SK-N-SH (cell line): ENCODE measurements at regions not wholly inside any gene's neighbourhood (a gene's known extent, or its start where the extent isn't known, plus 50 kb on each side); places are given as distances from the start of the nearest gene placed in this dataset.

ENCODE experiments used
- CTCF ChIA-PET: fragments of 300-600, 350-600 bp; formaldehyde crosslinking; extraction: SDS; loops from one replicate; lab custom pipeline; 2021; lab: Yijun Ruan, JAX
- POLR2A ChIA-PET: fragments of 350-600 bp; sonication (Branson Sonifier 250); formaldehyde crosslinking; extraction: SDS; loops from one replicate; lab custom pipeline; 2020; ENCODE audit warnings: antibody characterized with exemption, inconsistent platforms; lab: Yijun Ruan, JAX
- DNase-seq: peaks from one replicate; pipeline ENCODE4 v3.0.0; 2012
- H2AFZ ChIP-seq: fragments of 200-600 bp; sonication (generic); 2 replicates; pipeline ENCODE4 v1.8.1; 2016; ENCODE audit warnings: antibody characterized with exemption, mild to moderate bottlenecking, low read depth
- H3F3A ChIP-seq: fragments of 200-600 bp; sonication (generic); replicated peaks from 2 replicates; pipeline ENCODE3; 2016; ENCODE audit warnings: antibody characterized with exemption, mild to moderate bottlenecking; ENCODE audit not compliant: insufficient read depth
- H3K27ac ChIP-seq, 2 experiments: fragments of 200-500 bp in 1 of 2; fragments of 200-600 bp in 1 of 2; sonication (Bioruptor generic) in 1 of 2; sonication (generic), shearing (Covaris generic) in 1 of 2; 2 replicates each; pipeline versions ENCODE4 v1.5.1 to v1.6.1; 2014 to 2016; ENCODE audit warnings: low read depth in 2 of 2, inconsistent platforms in 1 of 2, low read length in 1 of 2, mild to moderate bottlenecking in 1 of 2, mixed read lengths in 1 of 2
- H3K27me3 ChIP-seq: fragments of 200-600 bp; sonication (generic), shearing (Covaris generic); 2 replicates; pipeline ENCODE4 v1.6.1; 2016; ENCODE audit warnings: mixed run types; ENCODE audit not compliant: insufficient read depth
- H3K36me3 ChIP-seq, 2 experiments: fragments of 200-500 bp in 1 of 2; fragments of 200-600 bp in 1 of 2; sonication (Bioruptor generic) in 1 of 2; sonication (generic) in 1 of 2; replicated peaks in 1 of 2; 2 replicates each; pipeline versions ENCODE3 to v1.5.1; 2014 to 2016; ENCODE audit warnings: low read length in 1 of 2, mild to moderate bottlenecking in 1 of 2; ENCODE audit not compliant: insufficient read depth in 2 of 2, control insufficient read depth in 1 of 2
- H3K4me1 ChIP-seq, 2 experiments: fragments of 200-500 bp in 1 of 2; fragments of 200-600 bp in 1 of 2; sonication (Bioruptor generic) in 1 of 2; sonication (generic), shearing (Covaris generic) in 1 of 2; 2 replicates each; pipeline versions ENCODE4 v1.5.1 to v1.6.1; 2014 to 2016; ENCODE audit warnings: low read depth in 1 of 2, low read length in 1 of 2, mixed run types in 1 of 2; ENCODE audit not compliant: insufficient read depth in 2 of 2, control insufficient read depth in 1 of 2
- H3K4me2 ChIP-seq: fragments of 200-600 bp; sonication (generic), shearing (Covaris generic); 2 replicates; pipeline ENCODE4 v1.6.1; 2017; ENCODE audit warnings: mixed run types
- H3K4me3 ChIP-seq, 2 experiments: fragments of 200-500 bp in 1 of 2; fragments of 200-600 bp in 1 of 2; sonication (Bioruptor generic) in 1 of 2; sonication (generic), shearing (Covaris generic) in 1 of 2; 2 replicates each; pipeline versions ENCODE4 v1.5.1 to v1.8.1; 2014 to 2016; ENCODE audit warnings: low read depth in 2 of 2, inconsistent platforms in 1 of 2, low read length in 1 of 2, mild to moderate bottlenecking in 1 of 2, mixed read lengths in 1 of 2, moderate library complexity in 1 of 2
- H3K79me2 ChIP-seq: fragments of 200-600 bp; sonication (generic); 2 replicates; pipeline ENCODE4 v1.8.1; 2017; ENCODE audit warnings: mild to moderate bottlenecking; ENCODE audit not compliant: insufficient read depth
- H3K9ac ChIP-seq: fragments of 200-600 bp; sonication (generic); 2 replicates; pipeline ENCODE4 v1.6.1; 2017; ENCODE audit warnings: mixed run types
- H3K9me2 ChIP-seq: fragments of 200-600 bp; sonication (generic); 2 replicates; pipeline ENCODE4 v1.6.1; 2017; ENCODE audit warnings: mixed run types
- H3K9me3 ChIP-seq: fragments of 200-600 bp; sonication (generic); 2 replicates; pipeline ENCODE4 v1.6.1; 2017; ENCODE audit warnings: mixed run types, mild to moderate bottlenecking, moderate library complexity
- H4K20me1 ChIP-seq: fragments of 200-600 bp; sonication (generic); 2 replicates; pipeline ENCODE4 v1.6.1; 2017; ENCODE audit warnings: mild to moderate bottlenecking, mixed run types; ENCODE audit not compliant: insufficient read depth
- CTCF ChIP-seq: fragments of 200-600 bp; sonication (generic); IDR thresholded peaks from 2 replicates; pipeline ENCODE4 v1.6.1; 2017; ENCODE audit warnings: antibody characterized with exemption, mild to moderate bottlenecking, moderate library complexity
- EZH2phosphoT487 ChIP-seq: fragments of 200-600 bp; sonication (generic); IDR thresholded peaks from 2 replicates; pipeline ENCODE4 v1.6.1; 2017; ENCODE audit warnings: low read depth, mixed run types, mild to moderate bottlenecking, antibody characterized with exemption, moderate library complexity, borderline replicate concordance
- FOXJ3 ChIP-seq: sonication (generic); formaldehyde crosslinking; IDR thresholded peaks from 2 replicates; pipeline ENCODE4 v1.5.1; 2020; ENCODE audit warnings: mild to moderate bottlenecking, missing genetic modification reagents
- GABPA ChIP-seq: IDR thresholded peaks from 2 replicates; pipeline ENCODE4 v1.4.0; 2012; ENCODE audit warnings: low read depth, mild to moderate bottlenecking
- GATA2 ChIP-seq: sonication (generic); formaldehyde crosslinking; IDR thresholded peaks from 2 replicates; pipeline ENCODE4 v1.5.0; 2020; ENCODE audit warnings: mild to moderate bottlenecking, missing genetic modification reagents
- IRF3 ChIP-seq: fragments of 150-350 bp; IDR thresholded peaks from 2 replicates; pipeline ENCODE4 v1.6.1; 2016; ENCODE audit warnings: mild to moderate bottlenecking, low read depth, low read length
- JUND ChIP-seq: IDR thresholded peaks from 2 replicates; pipeline ENCODE4 v1.4.0; 2012
- MEF2A ChIP-seq: IDR thresholded peaks from 2 replicates; pipeline ENCODE4 v1.4.0; 2012; ENCODE audit warnings: low read depth, borderline replicate concordance
- NRF1 ChIP-seq: IDR thresholded peaks from 2 replicates; pipeline ENCODE4 v1.6.1; 2012; ENCODE audit warnings: low read depth, mild to moderate bottlenecking, low read length
- PBX3 ChIP-seq: IDR thresholded peaks from 2 replicates; pipeline ENCODE4; 2012
- POLR2AphosphoS5 ChIP-seq: IDR thresholded peaks from 2 replicates; pipeline ENCODE4 v1.6.1; 2012; ENCODE audit warnings: low read depth, low read length
- RCOR1 ChIP-seq: fragments of 150-350 bp; IDR thresholded peaks from 2 replicates; pipeline ENCODE4 v1.6.1; 2017; ENCODE audit warnings: antibody characterized with exemption, low read length
- RFX5 ChIP-seq: IDR thresholded peaks from 2 replicates; pipeline ENCODE4 v1.6.1; 2012; ENCODE audit warnings: mild to moderate bottlenecking, improper control_type of control experiment, low read length
- SIN3A ChIP-seq: IDR thresholded peaks from 2 replicates; pipeline ENCODE4 v1.6.1; 2012; ENCODE audit warnings: low read depth, mild to moderate bottlenecking, low read length, moderate library complexity, borderline replicate concordance
- SMC3 ChIP-seq: IDR thresholded peaks from 2 replicates; pipeline ENCODE4 v1.6.1; 2012; ENCODE audit warnings: low read depth, low read length, improper control_type of control experiment
- TAF1 ChIP-seq: IDR thresholded peaks from 2 replicates; pipeline ENCODE4 v1.6.1; 2012; ENCODE audit warnings: low read depth, mild to moderate bottlenecking, low read length, moderate library complexity, borderline replicate concordance
- TEAD4 ChIP-seq: IDR thresholded peaks from 2 replicates; pipeline ENCODE4 v1.4.0; 2012; ENCODE audit warnings: mild to moderate bottlenecking, borderline replicate concordance; ENCODE audit not compliant: insufficient read depth
- USF2 ChIP-seq: fragments of 150-350 bp; IDR thresholded peaks from 2 replicates; pipeline ENCODE4 v1.6.1; 2017; ENCODE audit warnings: antibody characterized with exemption, low read length, low read depth, borderline replicate concordance
- YY1 ChIP-seq: IDR thresholded peaks from 2 replicates; pipeline ENCODE4 v1.4.0; 2012; ENCODE audit warnings: low read depth, mild to moderate bottlenecking
- WGBS: methylation state at CpG from one replicate; pipeline ENCODE4 v1.1.6; 2017; ENCODE audit warnings: low lambda C conversion rate; 5-methylcytosine and 5-hydroxymethylcytosine counted together

- Histone ChIP-seq H3K27me3 (no peaks in the 10 kb centered on the region), H2AFZ (no peak overlapping the region), H3K79me2 (no peaks in the 10 kb centered on the region), H3K4me3 (no peak overlapping the region), H3F3A (no peaks in the 10 kb centered on the region), H3K36me3 (no peaks in the 10 kb centered on the region), H3K27ac (no peak overlapping the region), H3K9me2 (no peaks in the 10 kb centered on the region), H3K9ac (no peak overlapping the region), H4K20me1 (no peaks in the 10 kb centered on the region), H3K4me2 (no peak overlapping the region), H3K4me1 (no peaks in the 10 kb centered on the region), H3K9me3 (no peaks in the 10 kb centered on the region)
- no peak for DNase-seq
- CTCF ChIA-PET, result interaction anchor here (1.2 kb wide), 1 partner anchor 1311 kb away, joined by 3 read pairs; no protein-coding TSS in a partner anchor
- 56% methylated on average over 1 of the region's 1 CpG for WGBS
- POLR2A ChIA-PET, result no interaction called here
- TF ChIP-seq MEF2A (no peak), TAF1 (no peak), SMC3 (no peak), JUND (no peak), CTCF (no peak), GATA2 (no peak), PBX3 (no peak), YY1 (no peak), POLR2AphosphoS5 (no peak), USF2 (no peak), EZH2phosphoT487 (no peak), FOXJ3 (CRISPR knock-in tag) (no peak), RCOR1 (no peak), NRF1 (no peak), TEAD4 (no peak), SIN3A (no peak), RFX5 (no peak)
Observed at GRCh38 chr3:35194666-35195065, 444.7 kb upstream of the ARPP21 start.

GRCh38 chr3:35198857-35199256 is 440.5 kb upstream of the ARPP21 start:
- no peak overlapping the region for H3K4me2 ChIP-seq
- no peaks in the 10 kb centered on the region for H3K27me3 ChIP-seq
- H2AFZ ChIP-seq, result no peak overlapping the region
- peaks cover 3% of the 10 kb centered on the region; the same call in 1 of the 2 replicates for H3K9me2 ChIP-seq
- H3K4me1 ChIP-seq, result no peaks in the 10 kb centered on the region
- CTCF ChIA-PET, result no interaction called here
- 81% methylated on average over 3 of the region's 3 CpGs for WGBS
- no peak for DNase-seq
- H3K4me3 ChIP-seq, result no peak overlapping the region
- H3K9me3 ChIP-seq, result no peaks in the 10 kb centered on the region
- no peak overlapping the region for H3K27ac ChIP-seq
- H4K20me1 ChIP-seq, result no peaks in the 10 kb centered on the region
- no peaks in the 10 kb centered on the region for H3F3A ChIP-seq
- POLR2A ChIA-PET, result no interaction called here
- no peak overlapping the region for H3K9ac ChIP-seq
- no peak for TF ChIP-seq GABPA
- TF ChIP-seq EZH2phosphoT487, result no peak
- TF ChIP-seq IRF3, result no peak
- TF ChIP-seq SIN3A, result no peak
- TF ChIP-seq POLR2AphosphoS5, result no peak
- H3K79me2 ChIP-seq, result no peaks in the 10 kb centered on the region
- H3K36me3 ChIP-seq, result no peaks in the 10 kb centered on the region
